Kidney glomerular epithelial cell (primary cell): ENCODE measurements at regions not wholly inside any gene's neighbourhood (a gene's known extent, or its start where the extent isn't known, plus 50 kb on each side); places are given as distances from the start of the nearest gene placed in this dataset.

Source experiments
- DNase-seq: peaks from one replicate; lab custom pipeline; 2025; lab: John Stamatoyannopoulos, UW

- DNase-seq, result no peak
Observed at GRCh38 chr13:65034266-65034665, 2195.9 kb downstream of the PCDH9 start.

DNA sequence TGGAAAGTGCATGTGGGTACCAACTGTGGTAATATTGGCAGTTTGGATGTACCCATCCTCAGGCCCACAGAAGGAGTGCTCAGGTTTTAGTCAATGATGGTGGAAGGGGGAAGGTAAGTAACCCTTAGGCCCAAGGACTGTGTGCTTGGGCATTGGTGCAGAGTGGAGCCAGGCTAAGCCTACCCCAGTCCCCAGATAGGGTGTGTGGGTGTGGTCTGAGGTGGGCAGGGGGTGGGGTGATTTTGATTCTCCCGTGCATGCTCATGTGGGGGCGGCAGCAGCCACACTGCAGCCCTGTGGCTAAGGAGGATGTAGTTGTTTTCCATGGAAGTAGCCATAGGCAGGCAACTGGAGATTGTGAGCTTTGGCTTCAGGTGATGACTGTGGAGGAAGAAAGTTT lies 2197.3 kb downstream of the PCDH9 start:
- DNase-seq, result no peak

GRCh38 chr13:65028101-65028500 lies 2202.0 kb downstream of the PCDH9 start:
- DNase-seq, result no peak

DNA sequence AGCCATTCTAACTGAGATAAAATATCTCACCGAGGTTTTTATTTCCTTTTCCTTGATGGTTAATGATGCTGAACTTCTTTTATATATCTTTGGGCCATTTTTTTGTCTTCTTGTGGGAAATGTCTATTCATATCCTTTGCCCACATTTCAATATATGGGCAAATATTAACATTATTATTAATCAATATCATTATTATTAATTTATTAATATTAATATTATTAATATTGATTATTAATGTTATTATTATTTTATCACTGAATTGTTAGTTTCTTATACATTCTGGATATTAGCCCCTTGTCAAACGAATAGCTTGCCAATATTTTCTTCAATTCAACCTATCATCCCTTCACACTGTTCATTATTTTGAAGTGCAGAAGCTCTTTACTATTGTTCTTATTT lies 2203.6 kb downstream of the PCDH9 start:
- DNase-seq, result no peak

- DNase-seq, result no peak
Observed at GRCh38 chr13:65011378-65011777, 2218.8 kb downstream of the PCDH9 start.

GRCh38 chr13:64997438-64997837 lies 2232.7 kb downstream of the PCDH9 start:
- DNase-seq, result no peak

- no peak for DNase-seq
Observed at GRCh38 chr13:64993514-64994164, 2236.5 kb downstream of the PCDH9 start.

DNA sequence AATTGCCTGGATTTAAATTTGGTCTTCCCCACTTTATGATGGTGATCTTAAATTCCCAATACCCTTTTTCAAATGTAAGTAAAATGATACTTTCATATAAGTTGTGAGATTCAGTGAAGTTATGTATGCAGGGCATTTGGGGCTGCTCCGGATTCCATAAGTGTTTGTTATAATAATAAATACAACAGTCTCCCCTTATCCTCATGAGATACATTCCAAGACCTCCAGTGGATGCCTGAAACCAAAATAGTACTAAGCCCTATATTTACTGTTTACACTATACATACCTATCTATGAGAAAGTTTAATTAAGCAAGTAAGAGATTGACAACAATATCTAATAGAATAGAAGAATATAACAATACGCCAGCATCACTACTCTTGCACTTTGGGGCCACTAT lies 2237.8 kb downstream of the PCDH9 start:
- no peak for DNase-seq

- DNase-seq, result no peak
Observed at GRCh38 chr13:64985075-64985474, 2245.1 kb downstream of the PCDH9 start.

DNA sequence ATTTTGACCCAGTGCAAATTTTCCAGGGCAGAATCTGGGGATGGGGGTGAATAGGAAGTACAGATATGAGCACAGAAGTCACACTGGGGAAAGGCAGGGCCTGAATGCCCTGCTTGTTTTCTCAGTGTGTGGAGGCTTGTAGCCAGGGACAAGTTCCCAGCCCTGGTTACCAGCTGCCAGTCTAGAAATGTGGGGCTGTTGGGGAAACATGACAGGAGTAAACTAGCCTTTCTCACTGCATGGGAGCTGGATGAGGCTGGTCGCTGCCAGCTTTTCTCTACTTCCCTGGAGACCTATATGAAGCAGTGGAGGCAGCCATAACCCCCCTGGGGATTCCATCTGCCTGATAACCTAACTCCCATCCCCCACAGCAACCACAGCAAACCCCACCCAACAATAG lies 2267.7 kb downstream of the PCDH9 start:
- no peak for DNase-seq

DNA sequence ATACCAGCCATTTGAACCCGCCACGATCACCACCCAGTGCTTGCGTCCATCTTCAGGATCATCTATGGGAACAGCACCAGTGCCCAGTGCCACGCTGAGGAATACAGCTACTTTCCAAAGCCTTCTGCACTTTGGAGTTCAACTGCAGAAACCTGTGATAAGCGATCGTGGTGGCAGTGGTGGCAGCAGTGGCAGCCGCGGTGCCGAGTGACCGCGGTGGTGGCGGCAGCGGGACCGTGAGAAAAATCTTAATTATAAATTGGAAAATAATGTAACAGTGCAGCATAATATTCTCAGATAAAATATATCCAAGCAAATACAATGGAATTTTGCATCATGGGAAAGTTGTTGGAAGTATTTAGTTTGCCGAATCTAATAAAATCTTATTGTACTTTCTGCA lies 2270.9 kb downstream of the PCDH9 start:
- no peak for DNase-seq

GRCh38 chr13:64958106-64958505 lies 2272.0 kb downstream of the PCDH9 start:
- DNase-seq, result no peak

DNA sequence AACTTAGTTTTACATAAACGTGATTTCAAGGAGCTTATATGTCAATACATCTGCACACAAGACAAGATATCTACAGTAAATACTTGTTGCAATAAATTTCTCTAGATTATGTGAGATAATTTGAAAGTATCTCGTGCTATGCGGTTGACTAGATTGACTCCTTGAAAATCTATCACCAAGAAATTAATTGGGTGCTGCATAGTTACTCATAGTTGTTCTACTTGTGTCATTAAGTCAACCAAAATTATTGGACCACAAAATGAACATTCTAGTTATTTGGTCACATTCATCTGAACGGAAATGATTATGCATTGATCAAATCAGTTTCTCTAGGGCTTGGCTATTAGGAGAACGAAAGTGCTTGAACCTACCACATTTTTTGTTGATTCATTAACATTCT lies 2291.5 kb downstream of the PCDH9 start:
- DNase-seq, result no peak

DNA sequence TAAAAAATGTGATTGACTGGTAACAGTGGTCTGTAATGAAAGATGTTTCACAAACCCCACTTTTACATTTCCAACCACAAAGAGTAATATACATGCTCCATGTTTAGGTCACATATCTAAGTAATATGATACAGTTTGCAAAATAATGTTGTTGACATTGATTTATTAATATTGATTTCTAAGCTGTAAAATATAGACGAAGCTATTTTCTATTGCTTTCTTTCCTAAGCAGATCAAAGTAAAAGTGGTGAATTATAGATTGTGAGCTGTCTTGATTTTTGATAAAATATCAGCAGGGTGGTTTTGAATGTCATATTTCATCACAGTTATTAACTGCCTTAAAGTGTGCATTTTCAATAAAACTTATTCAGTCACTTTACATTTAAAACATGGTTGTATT lies 2292.8 kb downstream of the PCDH9 start:
- DNase-seq, result no peak

- no peak for DNase-seq
Observed at GRCh38 chr13:64936879-64937278, 2293.3 kb downstream of the PCDH9 start.

DNA sequence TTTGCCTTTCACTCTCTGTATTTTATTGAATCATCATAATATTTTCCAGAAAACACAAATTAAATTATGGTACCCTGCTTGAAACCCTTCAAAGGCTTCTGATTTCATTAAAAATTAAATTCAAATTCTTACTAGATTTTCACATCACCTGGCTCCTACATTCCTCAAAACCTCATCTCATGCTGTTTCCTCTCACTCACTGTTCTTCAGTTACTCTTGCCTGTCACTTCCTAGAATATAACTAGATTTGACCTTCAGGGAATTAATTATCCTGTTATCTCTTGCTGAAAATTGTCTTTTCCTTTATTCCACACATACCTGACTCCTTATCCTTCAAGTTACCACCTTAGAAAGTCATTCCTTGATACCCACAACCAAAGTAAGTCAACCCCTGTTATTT lies 2294.7 kb downstream of the PCDH9 start:
- DNase-seq, result no peak

DNA sequence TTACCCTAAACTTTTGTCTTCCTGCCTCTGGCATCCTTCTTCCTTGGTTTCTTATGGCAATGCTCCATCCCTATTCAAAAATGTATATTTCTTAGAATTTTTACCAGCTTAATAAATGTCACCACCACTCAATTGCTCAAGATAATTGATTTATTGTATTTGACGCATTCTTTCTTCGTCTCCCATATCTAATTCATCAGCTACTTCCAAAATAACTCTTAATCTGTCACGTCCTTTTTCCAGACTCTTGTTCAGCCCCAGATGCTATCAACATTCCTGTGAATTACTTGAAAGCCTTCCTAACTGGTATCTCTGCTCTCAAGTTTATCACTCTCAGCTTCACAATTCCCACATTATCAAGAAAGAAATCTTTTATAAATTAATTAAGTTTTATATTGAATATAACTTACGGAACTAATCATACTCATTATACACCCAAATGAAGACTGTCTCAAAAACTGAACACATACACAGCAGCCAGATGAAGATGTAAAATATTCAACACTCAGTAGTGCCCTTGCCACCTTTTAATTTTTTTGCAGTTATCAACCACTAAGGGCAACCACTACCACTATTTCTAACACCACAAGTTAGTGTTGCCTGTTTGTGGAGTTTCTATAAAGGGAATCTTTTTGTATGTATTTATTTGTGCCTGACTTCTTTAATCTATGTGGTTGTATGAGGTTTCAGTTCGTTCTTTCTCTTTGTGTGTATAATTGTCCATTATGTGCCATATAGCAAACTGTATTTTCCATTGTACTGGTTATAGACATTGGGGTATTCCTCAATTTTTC lies 2295.4 kb downstream of the PCDH9 start:
- no peak for DNase-seq

GRCh38 chr13:64930636-64931035 lies 2299.5 kb downstream of the PCDH9 start:
- DNase-seq, result no peak

- peak; percentile 92 for DNase-seq
Observed at GRCh38 chr13:64928696-64929499, 2301.2 kb downstream of the PCDH9 start.

DNA sequence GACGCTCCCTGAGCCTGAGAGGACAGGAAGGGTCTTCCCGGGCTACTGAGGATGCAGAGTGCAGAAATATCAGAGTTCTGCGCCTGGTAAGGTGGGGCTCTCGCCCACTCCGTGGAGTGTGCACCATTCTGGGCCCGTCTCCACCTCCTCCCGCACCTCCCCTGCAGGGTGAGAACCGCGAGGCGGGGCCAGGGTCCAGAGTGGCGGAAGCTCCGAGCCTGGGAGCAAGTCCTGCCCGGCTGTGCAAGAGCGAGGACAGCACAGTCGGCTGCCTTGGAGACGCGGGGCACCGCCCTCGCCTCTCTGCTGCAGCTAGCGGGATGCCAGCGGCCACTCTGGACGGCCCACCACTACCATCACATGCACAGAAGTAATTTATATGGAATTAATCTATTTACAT lies 2304.4 kb downstream of the PCDH9 start:
- no peak for DNase-seq

DNA sequence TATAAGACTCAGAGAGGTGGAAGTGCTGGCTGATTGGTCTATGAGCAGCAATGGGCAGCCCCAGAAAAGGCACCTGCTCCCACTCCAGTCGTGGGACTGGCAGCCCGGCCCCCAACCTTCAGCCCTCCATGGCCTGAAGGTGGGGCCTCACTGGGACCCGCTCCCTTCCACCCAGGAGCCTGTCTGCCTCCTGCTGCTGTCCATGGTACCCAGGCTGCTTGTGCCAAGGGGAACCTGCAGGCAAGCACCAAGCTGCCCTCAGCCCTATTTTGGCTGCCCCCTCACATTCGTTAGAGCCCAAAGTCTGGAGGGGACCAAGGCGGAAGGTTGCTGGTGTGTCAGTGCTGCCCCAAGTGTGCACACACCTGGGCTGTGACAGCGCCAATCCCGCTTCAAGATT lies 2304.9 kb downstream of the PCDH9 start:
- DNase-seq, result no peak

- DNase-seq, result no peak
Observed at GRCh38 chr13:64924401-64924800, 2305.7 kb downstream of the PCDH9 start.

- DNase-seq, result no peak
Observed at GRCh38 chr13:64917566-64917965, 2312.6 kb downstream of the PCDH9 start.
